Liver (tissue), 8 donors: ENCODE measurements at regions not wholly inside any gene's neighbourhood (a gene's known extent, or its start where the extent isn't known, plus 50 kb on each side); places are given as distances from the start of the nearest gene placed in this dataset.

Source experiments
- DNase-seq: peaks from one replicate; pipeline ENCODE4 v3.0.0-alpha.2; 2017; ENCODE audit warnings: low spot score
- H3K27ac ChIP-seq, 2 donors: one replicate each; pipeline ENCODE4 v1.7.0; 2013; ENCODE audit warnings: inconsistent platforms in 2 of 2, low read length in 2 of 2, control low read depth in 1 of 2, low read depth in 1 of 2, mild to moderate bottlenecking in 1 of 2
- H3K27me3 ChIP-seq, 4 donors: one replicate each; pipeline versions ENCODE4 v1.6.1 to v1.7.0; 2013; ENCODE audit warnings: low read length in 3 of 4, inconsistent platforms in 1 of 4, mild to moderate bottlenecking in 1 of 4, moderate library complexity in 1 of 4; ENCODE audit not compliant: control insufficient read depth in 4 of 4, insufficient read depth in 4 of 4
- H3K36me3 ChIP-seq, 4 donors: one replicate each; pipeline versions ENCODE4 v1.6.1 to v1.7.0; 2013; ENCODE audit warnings: low read length in 3 of 4, mild to moderate bottlenecking in 3 of 4, low read depth in 1 of 4, moderate library complexity in 1 of 4; ENCODE audit not compliant: control insufficient read depth in 4 of 4, insufficient read depth in 3 of 4
- H3K4me1 ChIP-seq, 4 donors: one replicate each; pipeline versions ENCODE4 v1.6.1 to v1.7.0; 2013; ENCODE audit warnings: low read length in 3 of 4, mild to moderate bottlenecking in 3 of 4, moderate library complexity in 1 of 4; ENCODE audit not compliant: control insufficient read depth in 4 of 4, insufficient read depth in 4 of 4
- H3K4me3 ChIP-seq, 3 donors: one replicate each; pipeline versions ENCODE4 v1.6.1 to v1.7.0; 2013; ENCODE audit warnings: low read length in 3 of 3, control low read depth in 1 of 3, low read depth in 1 of 3, mild to moderate bottlenecking in 1 of 3
- H3K9ac ChIP-seq, 2 donors: one replicate each; pipeline ENCODE4 v1.7.0; 2013; ENCODE audit warnings: low read length in 2 of 2, mild to moderate bottlenecking in 2 of 2, moderate library complexity in 2 of 2, control low read depth in 1 of 2, low read depth in 1 of 2
- H3K9me3 ChIP-seq, 4 donors: one replicate each; pipeline versions ENCODE4 v1.6.1 to v1.7.0; 2013; ENCODE audit warnings: low read length in 3 of 4; ENCODE audit not compliant: control insufficient read depth in 4 of 4
- ATF3 ChIP-seq: IDR thresholded peaks from 2 replicates; pipeline ENCODE4 v1.6.1; 2016; ENCODE audit warnings: antibody characterized with exemption
- CTCF ChIP-seq: fragments of 150-350 bp; IDR thresholded peaks from 2 replicates; pipeline ENCODE4 v1.5.1; 2017; ENCODE audit warnings: improper control_type of control experiment, low read depth, low read length; ENCODE audit not compliant: missing input control
- EGR1 ChIP-seq, 2 donors: IDR thresholded peaks; 2 replicates each; pipeline ENCODE4 v1.6.1; 2016 to 2018; ENCODE audit warnings: antibody characterized with exemption in 2 of 2, low read depth in 2 of 2
- FOXA1 ChIP-seq: IDR thresholded peaks from 2 replicates; pipeline ENCODE4 v1.6.1; 2016; ENCODE audit warnings: antibody characterized with exemption
- FOXA2 ChIP-seq: IDR thresholded peaks from 2 replicates; pipeline ENCODE4 v1.6.1; 2016; ENCODE audit warnings: antibody characterized with exemption
- GABPA ChIP-seq, 2 donors: IDR thresholded peaks in 1 of 2; conservative IDR thresholded peaks in 1 of 2; 2 replicates each; pipeline ENCODE4 v1.6.1; 2016; ENCODE audit warnings: antibody characterized with exemption in 2 of 2, mild to moderate bottlenecking in 1 of 2, moderate library complexity in 1 of 2
- HNF4A ChIP-seq, 2 donors: conservative IDR thresholded peaks; 2 replicates each; pipeline ENCODE4 v1.6.1; 2016; ENCODE audit warnings: antibody characterized with exemption in 2 of 2, mild to moderate bottlenecking in 2 of 2
- HNF4G ChIP-seq: IDR thresholded peaks from 2 replicates; pipeline ENCODE4 v1.6.1; 2016; ENCODE audit warnings: antibody characterized with exemption
- JUND ChIP-seq, 2 donors: IDR thresholded peaks; 2 replicates each; pipeline ENCODE4 v1.6.1; 2016; ENCODE audit warnings: antibody characterized with exemption in 2 of 2
- MAX ChIP-seq: IDR thresholded peaks from 2 replicates; pipeline ENCODE4 v1.6.1; 2016; ENCODE audit warnings: antibody characterized with exemption
- NR2F2 ChIP-seq: IDR thresholded peaks from 2 replicates; pipeline ENCODE4 v1.6.1; 2016; ENCODE audit warnings: antibody characterized with exemption
- RAD21 ChIP-seq, 2 donors: IDR thresholded peaks; 2 replicates each; pipeline ENCODE4 v1.6.1; 2016; ENCODE audit warnings: antibody characterized with exemption in 2 of 2, mild to moderate bottlenecking in 2 of 2
- REST ChIP-seq: IDR thresholded peaks from 2 replicates; pipeline ENCODE4 v1.6.1; 2016; ENCODE audit warnings: antibody characterized with exemption, mild to moderate bottlenecking
- RXRA ChIP-seq, 2 donors: IDR thresholded peaks; 2 replicates each; pipeline ENCODE4 v1.6.1; 2017 to 2018; ENCODE audit warnings: antibody characterized with exemption in 2 of 2, mild to moderate bottlenecking in 1 of 2
- SP1 ChIP-seq: IDR thresholded peaks from 2 replicates; pipeline ENCODE4 v1.6.1; 2018; ENCODE audit warnings: antibody characterized with exemption, mild to moderate bottlenecking
- TAF1 ChIP-seq: conservative IDR thresholded peaks from 2 replicates; pipeline ENCODE4 v1.6.1; 2016; ENCODE audit warnings: antibody characterized with exemption, mild to moderate bottlenecking
- YY1 ChIP-seq: IDR thresholded peaks from 2 replicates; pipeline ENCODE4 v1.6.1; 2016; ENCODE audit warnings: antibody characterized with exemption, mild to moderate bottlenecking
- WGBS: extraction: QIAGEN DNeasy Blood & Tissue Kit; methylation state at CpG from one replicate; pipeline ENCODE4 v1.1.7; 2013; 5-methylcytosine and 5-hydroxymethylcytosine counted together
- TF ChIP-seq, protein P1 (sequence below): IDR thresholded peaks from 2 replicates; pipeline ENCODE4 v1.6.1; 2016; ENCODE audit warnings: antibody characterized with exemption
- donor health status: healthy.
- donor health status: healthy.
- donor health status: healthy.
- donor health status: healthy.
- donor health status: healthy.

- 79% methylated on average over 3 of the region's 3 CpGs for WGBS
- Histone ChIP-seq H3K4me3 (no peak overlapping the region), H3K9ac (no peak overlapping the region), H3K36me3 (no peaks in the 10 kb centered on the region), H3K27ac (no peak overlapping the region), H3K9me3 (peaks cover 0 to 5% (median 1%) of the 10 kb centered on the region in 4 donors), H3K27me3 (peaks cover 0 to 10% (median 0%) of the 10 kb centered on the region in 4 donors), H3K4me1 (no peaks in the 10 kb centered on the region)
- TF ChIP-seq JUND (IDR thresholded peaks at IDR 0.05) (no peak), HNF4A (conservative IDR thresholded peaks at IDR 0.05) (no peak), YY1 (no peak), GABPA (IDR thresholded peaks at IDR 0.05 in 1 of 2, conservative IDR thresholded peaks at IDR 0.05 in 1 of 2) (no peak), TAF1 (no peak), EGR1 (IDR thresholded peaks at IDR 0.05; ENCODE audit: low read depth in 2 of 2) (no peak), CTCF (no peak), RAD21 (IDR thresholded peaks at IDR 0.05) (no peak), SP1 (no peak), NR2F2 (no peak), FOXA2 (no peak), FOXA1 (no peak), MAX (no peak), REST (no peak), RXRA (IDR thresholded peaks at IDR 0.05) (no peak), ATF3 (no peak), HNF4G (no peak)
- TF ChIP-seq, protein P1, sequence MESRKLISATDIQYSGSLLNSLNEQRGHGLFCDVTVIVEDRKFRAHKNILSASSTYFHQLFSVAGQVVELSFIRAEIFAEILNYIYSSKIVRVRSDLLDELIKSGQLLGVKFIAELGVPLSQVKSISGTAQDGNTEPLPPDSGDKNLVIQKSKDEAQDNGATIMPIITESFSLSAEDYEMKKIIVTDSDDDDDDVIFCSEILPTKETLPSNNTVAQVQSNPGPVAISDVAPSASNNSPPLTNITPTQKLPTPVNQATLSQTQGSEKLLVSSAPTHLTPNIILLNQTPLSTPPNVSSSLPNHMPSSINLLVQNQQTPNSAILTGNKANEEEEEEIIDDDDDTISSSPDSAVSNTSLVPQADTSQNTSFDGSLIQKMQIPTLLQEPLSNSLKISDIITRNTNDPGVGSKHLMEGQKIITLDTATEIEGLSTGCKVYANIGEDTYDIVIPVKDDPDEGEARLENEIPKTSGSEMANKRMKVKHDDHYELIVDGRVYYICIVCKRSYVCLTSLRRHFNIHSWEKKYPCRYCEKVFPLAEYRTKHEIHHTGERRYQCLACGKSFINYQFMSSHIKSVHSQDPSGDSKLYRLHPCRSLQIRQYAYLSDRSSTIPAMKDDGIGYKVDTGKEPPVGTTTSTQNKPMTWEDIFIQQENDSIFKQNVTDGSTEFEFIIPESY = no peak
- no peak for DNase-seq
These were observed 152.9 kb downstream of the ACTL8 start for GRCh38 chr1:17907999-17908398.
